Caki2 (cell line): ENCODE measurements at regions not wholly inside any gene's neighbourhood (a gene's known extent, or its start where the extent isn't known, plus 50 kb on each side); places are given as distances from the start of the nearest gene placed in this dataset.
"Not testable (repeated sequence)": the region's sequence is repeated elsewhere in the genome, so short reads cannot be mapped to it uniquely, and the experiment has no call there.

Experiments used
- DNase-seq: peaks from one replicate; pipeline ENCODE4 v3.0.0-alpha.2; 2015; ENCODE audit warnings: low read depth
- in situ Hi-C: cut with HindIII; loops from 2 replicates; pipeline ENCODE4 v1.10.0; 2016; ENCODE audit warnings: low sequenced_read_pairs, low pct_unique_long_range_greater_than_20kb, mixed read lengths

DNA sequence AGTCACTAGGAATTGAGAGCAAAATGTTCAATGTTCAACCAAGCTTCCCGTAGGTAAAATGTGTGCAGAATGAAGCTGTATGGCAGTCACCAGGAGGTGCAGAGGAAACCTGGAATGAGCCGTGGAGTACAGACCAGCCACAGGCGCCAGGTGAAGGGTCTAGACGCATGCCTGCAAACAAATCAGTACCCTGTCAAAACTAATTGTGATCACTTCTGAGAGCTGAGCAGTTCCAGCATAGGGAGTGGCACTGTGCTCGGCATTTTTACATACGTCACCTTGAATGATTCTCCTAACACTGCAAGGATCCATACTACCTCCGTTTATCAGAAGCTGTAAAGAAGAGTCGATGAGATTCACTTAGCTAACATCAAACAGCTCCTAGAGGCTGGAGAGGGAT, 346.1 kb upstream of the ID2 start:
- DNase-seq: no peak
- in situ Hi-C loops: no loop called here

DNA sequence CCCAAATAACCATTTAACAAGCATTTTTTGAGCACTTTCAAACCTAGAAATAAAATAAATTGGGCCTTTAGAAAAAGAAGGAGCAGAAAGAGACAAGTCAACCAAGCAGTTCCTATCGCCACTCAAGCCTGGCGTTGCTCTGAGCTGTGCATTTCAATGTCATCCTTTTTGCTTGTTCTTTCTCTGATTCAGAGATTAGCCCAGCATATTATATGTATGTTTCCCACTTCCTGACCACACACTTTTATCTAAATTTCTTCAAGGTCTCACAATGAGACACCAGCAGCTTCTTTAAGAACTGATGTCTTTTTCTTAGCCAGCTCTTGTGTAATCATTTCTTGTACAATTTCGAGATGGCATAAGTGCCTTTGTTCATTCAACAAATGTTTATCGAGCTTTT, 344.5 kb upstream of the ID2 start:
- in situ Hi-C loops: no loop called here

DNA sequence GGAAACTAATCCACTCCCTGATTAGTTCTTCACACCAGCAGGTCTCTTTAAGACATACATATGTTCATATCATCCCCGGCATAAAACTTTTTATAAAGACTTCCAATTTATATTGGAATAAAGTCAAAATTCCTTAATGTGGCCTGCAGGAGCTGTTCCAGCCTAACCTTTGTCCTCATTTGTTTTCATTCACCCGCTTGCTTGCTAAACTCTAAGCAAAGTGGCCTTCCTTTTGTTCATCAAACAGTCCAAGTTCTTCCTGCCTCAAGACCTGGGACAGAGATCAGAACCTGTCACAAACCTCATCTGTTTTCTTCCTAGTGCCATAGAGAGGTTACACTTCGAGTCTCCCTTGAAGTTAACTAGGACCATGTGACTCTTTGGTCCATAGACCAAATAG, 339.4 kb upstream of the ID2 start:
- DNase-seq: no peak
- in situ Hi-C loops: no loop called here

More for the DNA sequence above, 344.5 kb upstream of the ID2 start:
- DNase-seq: no peak

DNA sequence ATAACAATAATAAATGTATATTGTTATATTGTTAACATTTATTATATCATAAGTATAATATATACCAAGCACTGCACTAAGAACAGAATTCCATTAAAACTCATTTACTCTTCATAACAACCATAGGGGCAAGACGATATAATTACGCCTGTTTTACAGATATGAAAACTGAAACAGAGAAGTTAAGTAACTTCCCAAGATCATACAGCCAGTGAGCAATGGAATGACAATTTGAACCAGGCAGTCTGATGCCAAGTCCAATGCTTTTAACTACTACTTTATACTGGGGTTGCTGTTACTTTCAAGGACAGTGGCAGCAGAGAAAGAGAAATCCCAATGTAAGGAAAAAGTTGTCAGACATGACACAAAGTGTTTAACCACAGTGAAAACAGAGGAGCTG, 338.8 kb upstream of the ID2 start:
- DNase-seq: no peak
- in situ Hi-C loops: no loop called here

DNA sequence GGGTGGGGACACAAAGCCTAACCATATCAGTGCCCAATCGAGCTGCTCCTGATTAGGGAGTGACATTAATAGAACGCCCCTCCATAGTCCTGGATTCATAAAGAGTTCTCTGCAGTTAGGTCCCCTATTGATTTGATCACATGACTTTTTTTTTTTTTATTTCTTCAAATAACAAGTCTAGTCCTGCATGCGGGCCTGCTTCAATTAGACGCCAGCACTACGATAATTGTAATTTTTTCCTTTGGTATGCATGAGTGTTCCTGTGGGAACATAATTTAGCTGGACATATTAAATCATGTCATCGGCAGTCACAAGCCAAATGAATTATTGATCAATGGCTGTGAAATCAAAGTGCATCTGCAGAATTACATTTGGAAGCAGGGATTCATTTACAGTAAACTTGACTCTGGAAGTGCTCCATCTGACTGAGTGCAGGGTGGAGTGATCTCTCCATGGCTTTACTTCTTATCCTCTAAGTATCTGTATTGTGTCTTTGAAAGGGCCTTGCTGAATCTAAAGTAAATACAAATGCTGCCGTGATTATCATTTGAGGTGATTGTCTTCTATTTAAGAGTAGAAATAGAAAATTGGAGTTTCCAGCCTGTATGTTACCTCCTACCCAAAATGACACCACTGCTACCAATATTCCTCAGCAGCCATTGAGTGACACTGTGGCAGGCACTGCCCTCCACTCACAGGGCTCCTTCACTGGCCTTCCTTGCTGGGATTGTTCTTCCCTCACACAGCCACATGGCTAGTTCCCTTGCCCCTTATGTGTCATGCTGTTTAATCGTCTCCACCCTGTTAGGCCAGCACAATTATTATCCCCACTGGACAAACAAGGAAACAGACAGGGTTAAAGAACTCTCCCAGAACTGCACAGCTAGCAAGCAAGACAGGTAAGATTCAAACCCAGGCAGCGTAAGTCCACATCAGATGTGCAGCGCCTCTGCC, 337.4 kb upstream of the ID2 start:
- in situ Hi-C loops: no loop called here

DNA sequence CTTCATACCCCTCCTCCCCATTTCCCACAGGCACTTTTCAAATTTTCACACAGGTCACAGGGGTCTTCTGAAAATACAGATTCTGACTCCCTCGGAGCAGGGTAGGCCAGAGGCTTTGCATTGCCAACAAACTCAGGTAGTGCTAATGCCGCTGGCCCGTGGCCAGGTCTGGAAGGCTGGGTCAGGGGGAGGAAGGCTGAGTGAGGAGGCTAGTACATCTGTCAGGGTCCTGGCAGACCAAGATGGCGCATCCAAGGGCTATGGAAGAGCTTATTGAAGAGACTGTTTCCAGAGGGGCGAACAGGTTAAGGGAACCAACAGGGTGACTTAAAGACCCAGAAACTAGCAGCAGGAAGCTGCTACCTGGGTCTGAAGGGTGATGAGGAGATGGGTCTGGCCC, 336.7 kb upstream of the ID2 start:
- in situ Hi-C loops: no loop called here
- no peak for DNase-seq

More for the DNA sequence above, 337.4 kb upstream of the ID2 start:
- no peak for DNase-seq

DNA sequence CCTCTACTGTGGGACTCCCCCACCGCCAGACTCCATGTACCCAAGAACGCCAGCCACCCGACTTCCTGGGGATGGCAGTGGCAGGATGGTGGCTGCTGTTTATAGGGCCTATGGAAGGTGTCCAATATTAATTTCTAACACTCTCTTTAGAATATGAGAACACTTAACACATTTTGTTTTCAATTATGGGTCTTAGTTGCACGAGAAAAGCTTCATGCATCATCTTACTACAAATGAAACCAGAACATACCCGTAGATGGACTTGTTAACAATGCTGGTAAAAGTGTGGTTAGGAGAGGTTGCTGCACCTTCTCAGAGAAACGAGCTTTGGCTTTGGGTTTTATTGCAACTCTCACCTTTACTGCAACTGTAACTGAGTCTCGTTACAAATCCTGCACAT, 335.6 kb upstream of the ID2 start:
- in situ Hi-C loops: no loop called here
- no peak for DNase-seq

DNA sequence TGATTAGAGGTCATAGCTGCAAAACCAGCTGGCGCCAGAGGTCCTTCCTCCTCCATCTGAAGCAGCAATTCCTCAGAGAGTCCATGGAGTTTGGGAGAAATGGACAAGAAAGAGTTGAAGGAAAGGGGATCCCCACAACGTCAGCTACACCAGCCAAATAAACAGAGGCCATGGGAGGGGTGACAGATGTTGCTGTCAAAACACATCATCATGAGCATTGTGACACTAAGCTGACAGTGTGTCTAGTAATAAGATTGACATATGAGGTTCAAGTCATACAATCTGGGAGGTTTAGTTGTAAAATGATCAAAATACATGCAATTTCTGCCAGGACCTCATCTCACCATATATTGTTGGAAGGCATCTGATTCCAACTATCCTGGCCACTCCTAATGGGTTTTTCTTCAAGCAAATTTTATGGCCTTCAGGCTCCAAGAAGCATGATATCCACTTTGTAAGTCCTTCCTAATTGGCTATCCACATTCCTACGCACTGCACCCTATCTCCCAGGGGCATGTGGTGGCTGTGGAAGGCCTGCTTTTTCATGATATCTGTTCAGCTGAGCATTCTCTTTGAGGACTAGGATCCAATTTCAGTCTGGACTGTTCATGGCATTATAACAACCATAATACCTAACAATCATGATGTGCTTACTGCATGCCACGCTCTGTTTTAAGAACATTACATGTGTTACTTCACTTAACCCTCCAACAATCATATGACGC, 335.0 kb upstream of the ID2 start:
- in situ Hi-C loops: no loop called here
- DNase-seq: no peak

DNA sequence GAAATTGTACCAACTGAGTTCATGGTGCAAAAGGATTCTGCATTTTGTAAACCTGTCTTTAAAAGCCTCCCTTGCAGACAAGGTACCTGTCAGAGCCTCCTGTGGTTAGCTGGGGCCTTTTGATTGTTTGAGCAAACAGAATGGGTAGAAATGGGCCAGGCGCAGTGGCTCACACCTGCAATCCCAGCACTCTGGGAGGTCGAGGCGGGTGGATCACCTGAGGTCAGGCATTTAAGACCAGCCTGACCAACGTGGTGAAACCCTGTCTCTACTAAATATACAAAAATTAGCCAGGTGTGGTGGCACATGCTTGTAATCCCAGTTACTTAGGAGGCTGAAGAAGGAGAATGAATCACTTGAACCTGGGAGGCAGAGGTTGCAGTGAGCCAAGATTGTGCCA, 332.9 kb upstream of the ID2 start:
- in situ Hi-C loops, DNase-seq: not testable (repeated sequence)

DNA sequence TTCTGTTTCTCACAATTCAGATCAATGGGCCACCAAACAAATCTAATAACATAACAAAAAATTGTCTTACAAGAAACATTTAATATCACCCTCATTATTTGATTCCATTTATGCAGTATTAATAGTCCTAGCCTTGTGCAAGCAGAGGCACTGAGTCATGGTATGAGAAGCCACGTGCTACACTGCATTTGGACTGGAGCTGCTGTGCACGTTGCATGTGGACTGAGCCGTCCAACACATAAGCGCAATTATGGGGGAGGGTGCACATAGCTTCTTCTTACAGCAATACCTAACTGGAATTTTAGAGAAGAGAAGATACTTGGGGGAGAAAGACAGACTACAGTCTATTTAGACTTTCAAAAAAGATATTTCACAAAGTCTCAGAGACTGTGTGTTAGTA, 329.6 kb upstream of the ID2 start:
- DNase-seq: no peak
- in situ Hi-C loops: no loop called here

DNA sequence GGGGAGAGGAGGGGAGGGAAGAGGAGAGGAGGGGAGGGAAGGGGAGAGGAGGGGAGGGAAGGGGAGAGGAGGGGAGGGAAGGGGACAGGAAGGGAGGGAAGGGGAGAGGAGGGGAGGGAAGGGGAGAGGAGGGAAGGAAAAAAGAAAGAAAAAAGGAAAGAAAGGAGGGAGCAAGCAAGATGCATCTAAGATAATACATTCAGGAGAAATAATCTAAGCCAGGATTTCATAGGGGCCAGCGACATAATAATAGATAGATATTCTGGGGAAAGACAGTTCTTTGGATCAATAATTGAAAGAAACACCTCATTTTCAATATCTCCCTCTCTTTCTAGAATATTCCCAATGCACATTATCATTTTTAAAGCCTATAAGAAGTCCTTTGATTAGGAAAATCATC, 328.9 kb upstream of the ID2 start:
- in situ Hi-C loops: no loop called here

DNA sequence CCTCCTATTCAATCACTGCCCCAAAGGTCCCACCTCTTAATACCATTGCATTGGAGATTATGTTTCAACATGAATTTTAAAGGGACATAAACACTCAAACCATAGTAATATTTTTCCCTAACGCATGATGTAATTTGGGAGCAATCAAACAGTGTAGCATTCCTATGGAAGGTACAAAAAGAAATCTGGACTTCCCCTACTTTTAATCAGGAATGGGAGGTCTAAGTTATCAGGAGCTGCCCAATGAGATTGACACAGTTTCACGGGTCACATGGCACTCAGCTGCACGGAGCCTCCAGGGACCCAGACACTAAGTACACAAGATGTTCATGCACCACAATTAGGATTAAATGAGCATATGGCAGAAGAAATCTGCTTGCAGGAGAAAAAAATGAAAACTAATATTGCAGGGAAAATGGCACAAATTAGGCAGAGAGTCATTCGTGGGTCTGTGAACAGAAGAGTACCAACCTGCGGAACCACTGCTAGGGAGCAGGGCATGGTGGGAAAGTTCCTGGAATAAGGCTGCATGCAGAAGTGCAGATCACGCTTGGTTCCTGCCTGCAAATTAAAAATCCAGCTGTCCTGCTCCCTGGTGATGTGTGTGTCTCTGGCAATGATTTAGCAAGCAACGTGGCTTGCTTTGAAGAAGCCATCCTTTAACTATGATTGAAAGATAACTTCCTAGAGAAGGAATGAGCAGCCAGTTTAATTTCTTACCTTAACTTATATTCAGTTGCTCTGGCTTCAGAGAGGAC, 326.6 kb upstream of the ID2 start:
- in situ Hi-C loops: no loop called here
- DNase-seq: no peak

More for the DNA sequence above, 328.9 kb upstream of the ID2 start:
- no peak for DNase-seq

DNA sequence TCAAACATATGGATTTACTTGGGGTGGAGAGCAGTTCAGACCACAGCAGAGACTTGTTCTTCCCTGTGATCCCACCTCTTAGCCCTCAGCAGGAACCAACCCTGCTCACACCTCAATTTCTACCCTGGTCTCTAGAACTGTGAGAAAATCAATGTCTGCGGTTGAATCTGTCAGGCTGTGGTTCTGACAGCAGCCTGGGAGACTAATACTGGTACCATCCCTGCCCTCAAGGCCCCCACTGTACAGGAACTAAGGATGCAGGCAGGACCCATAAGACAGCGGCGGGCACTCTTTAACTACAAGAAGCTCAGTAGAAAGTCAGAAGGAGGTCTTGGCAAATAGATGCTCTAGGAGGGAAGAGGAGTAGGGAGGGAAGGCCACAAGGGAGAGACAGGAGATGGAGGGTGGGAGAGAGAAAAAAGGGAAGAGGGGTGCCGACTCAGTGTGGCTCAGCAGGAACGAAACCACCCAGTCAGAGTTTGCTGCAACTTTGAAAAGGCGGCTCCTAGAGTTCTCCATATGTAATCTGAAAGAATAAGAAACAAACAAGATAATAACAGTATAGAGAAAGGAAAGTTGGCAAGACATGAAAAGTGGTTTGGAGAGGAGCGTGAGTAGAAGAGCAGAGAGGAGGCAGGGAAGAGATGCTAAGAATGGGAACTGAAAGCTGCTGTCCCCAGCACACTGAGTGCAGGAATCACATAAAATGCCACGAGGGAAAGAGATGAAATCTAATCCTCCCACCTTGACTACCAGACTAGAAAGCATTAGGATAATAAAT, 323.9 kb upstream of the ID2 start:
- DNase-seq: no peak
- in situ Hi-C loops: no loop called here

DNA sequence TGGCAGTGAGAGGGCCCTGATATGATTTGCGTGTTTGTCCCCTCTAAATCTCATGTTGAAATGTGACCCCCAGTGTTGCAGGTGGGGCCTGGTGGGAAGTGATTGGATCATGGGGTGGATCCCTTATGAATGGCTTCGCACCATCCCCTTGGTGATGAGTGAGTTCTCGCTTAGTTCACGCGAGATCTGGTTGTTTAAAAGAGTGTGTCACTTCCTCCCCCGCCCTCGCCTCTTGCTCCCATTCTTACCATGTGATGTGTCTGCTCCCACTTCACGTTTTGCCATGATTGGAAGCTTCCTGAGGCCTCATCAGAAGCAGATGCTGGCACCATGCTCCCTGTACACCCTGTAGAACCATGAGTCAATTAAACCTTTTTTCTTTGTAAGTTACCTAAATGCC, 319.9 kb upstream of the ID2 start:
- in situ Hi-C loops: no loop called here
- DNase-seq: no peak

DNA sequence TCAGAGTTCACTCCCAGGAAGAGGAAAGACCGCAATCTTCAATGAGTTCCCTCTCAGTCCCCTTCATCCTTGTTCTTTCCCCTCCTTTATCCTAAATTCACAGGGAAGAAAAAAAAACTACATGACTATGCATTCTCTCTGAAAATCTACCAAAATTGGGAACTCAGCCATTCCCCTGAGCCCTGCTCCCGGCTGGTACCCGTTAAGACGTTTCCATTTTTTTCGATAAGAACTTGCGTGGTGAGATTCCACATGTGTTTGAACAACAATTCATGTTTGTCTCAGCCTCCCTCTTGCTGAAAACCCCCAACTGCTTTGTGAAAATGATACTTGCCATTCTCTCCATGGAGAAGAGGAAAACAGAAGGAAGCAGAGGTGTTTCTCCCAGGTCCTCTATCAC, 318.7 kb upstream of the ID2 start:
- in situ Hi-C loops: no loop called here

DNA sequence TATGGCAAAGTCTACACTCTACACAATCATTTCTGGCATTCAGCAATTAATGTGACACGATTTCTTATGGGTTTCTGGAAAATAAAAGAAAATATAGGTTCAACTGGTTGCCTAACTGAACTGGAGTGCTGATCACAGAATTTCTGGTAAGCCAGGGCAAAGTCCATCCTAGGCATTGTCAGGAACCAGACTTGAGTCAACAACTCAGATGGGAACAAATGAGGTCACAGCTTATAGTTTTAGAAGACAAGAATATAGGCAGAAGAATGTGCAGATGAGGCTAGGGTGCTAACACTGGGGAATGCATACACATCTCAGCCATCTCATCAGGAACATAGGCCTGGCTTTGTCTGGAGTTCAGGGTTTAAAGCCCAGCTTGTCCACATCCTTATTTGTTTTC, 317.2 kb upstream of the ID2 start:
- in situ Hi-C loops: no loop called here
- DNase-seq: no peak

More for the DNA sequence above, 318.7 kb upstream of the ID2 start:
- DNase-seq: no peak

DNA sequence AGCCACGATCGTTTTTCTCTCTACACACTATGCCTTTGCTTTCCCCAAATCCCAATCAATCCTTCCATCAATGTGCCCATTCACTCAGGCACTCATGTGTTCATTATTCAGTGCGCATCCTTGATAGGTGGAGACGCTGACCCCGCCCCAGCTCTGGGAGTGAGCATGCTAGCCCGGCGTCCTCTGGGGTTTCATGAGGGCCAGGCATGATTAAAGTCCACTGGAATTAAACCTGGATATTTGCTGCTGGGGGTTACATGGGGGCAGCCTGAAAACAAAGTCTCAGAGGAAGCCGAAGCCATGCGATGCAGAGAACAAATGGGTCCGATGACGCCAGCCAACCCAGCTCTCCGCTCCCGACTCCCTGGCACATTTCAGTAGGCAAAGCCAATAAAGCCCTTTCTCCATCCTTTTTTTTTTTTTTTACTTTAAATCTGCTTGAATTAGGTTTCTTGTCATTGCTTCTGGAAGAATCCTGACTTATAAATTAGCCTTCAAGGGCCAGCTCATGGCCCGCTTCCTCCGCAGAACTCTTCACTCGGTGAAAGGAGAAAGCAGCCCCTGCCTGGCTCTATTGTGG, 316.4 kb upstream of the ID2 start:
- DNase-seq: no peak
- in situ Hi-C loops: no loop called here

DNA sequence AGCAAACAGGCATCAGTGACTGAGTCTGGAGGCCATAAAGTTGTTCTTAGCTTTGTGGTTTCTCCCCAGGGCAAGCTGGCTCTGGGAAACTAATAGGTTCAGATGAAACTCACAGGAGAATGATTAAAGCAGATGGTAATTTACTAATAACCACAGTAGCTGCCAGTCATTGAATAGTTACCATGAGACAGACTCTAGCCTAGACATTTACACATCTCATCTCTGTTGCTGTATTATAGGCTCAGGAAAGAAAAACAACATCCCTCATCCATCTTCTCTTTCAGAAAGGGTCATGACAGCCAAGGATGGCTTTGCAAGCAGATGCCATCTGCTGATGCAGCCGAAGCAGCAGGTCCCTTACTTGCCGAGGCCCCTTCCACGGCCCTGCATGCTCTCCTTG, 314.0 kb upstream of the ID2 start:
- in situ Hi-C loops: no loop called here
- DNase-seq: no peak
